ENCODE measurements at regions not wholly inside any gene's neighbourhood (a gene's known extent, or its start where the extent isn't known, plus 50 kb on each side); places are given as distances from the start of the nearest gene placed in this dataset.

- TF ChIP-seq CTCF (IDR thresholded peaks at IDR 0.05 in 2 of 3, conservative IDR thresholded peaks at IDR 0.05 in 1 of 3; ENCODE audit: insufficient read depth in 2 of 3, low read depth in 1 of 3, low read length in 3 of 3) (no peak), ZFP91 (CRISPR knock-in tag; IDR thresholded peaks at IDR 0.05) (no peak), KLF10 (CRISPR knock-in tag; IDR thresholded peaks at IDR 0.05) (no peak), PCBP2 (IDR thresholded peaks at IDR 0.05; ENCODE audit: low read depth, low read length, poor library complexity, severe bottlenecking) (no peak), E2F1 (CRISPR knock-in tag; IDR thresholded peaks at IDR 0.05) (no peak), EZH2 (IDR thresholded peaks at IDR 0.05; ENCODE audit: borderline replicate concordance, low read depth, low read length) (no peak), EP300 (IDR thresholded peaks at IDR 0.05; ENCODE audit: low read length) (no peak), NFE2L1 (tag; IDR thresholded peaks at IDR 0.05; ENCODE audit: borderline replicate concordance, low read depth) (no peak), ZNF133 (CRISPR knock-in tag; IDR thresholded peaks at IDR 0.05) (no peak), ZKSCAN1 (IDR thresholded peaks at IDR 0.05; ENCODE audit: low read depth, low read length) (no peak), ZBTB7A (IDR thresholded peaks at IDR 0.05; ENCODE audit: borderline replicate concordance, control insufficient read depth, low read depth, low read length) (no peak)
- TF ChIP-seq, protein P1, sequence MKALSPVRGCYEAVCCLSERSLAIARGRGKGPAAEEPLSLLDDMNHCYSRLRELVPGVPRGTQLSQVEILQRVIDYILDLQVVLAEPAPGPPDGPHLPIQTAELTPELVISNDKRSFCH (CRISPR knock-in tag; IDR thresholded peaks at IDR 0.05), result no peak
- TF ChIP-seq, protein P1 (tag; IDR thresholded peaks at IDR 0.05), result no peak
- TF ChIP-seq, protein P2, sequence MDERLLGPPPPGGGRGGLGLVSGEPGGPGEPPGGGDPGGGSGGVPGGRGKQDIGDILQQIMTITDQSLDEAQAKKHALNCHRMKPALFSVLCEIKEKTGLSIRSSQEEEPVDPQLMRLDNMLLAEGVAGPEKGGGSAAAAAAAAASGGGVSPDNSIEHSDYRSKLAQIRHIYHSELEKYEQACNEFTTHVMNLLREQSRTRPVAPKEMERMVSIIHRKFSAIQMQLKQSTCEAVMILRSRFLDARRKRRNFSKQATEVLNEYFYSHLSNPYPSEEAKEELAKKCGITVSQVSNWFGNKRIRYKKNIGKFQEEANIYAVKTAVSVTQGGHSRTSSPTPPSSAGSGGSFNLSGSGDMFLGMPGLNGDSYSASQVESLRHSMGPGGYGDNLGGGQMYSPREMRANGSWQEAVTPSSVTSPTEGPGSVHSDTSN (CRISPR knock-in tag; IDR thresholded peaks at IDR 0.05; ENCODE audit: low read depth), result no peak
- TF ChIP-seq, protein P2 (tag; conservative IDR thresholded peaks at IDR 0.05; ENCODE audit: low read depth), result 0 out of 2 replicates have a peak, but pooled peaks have one; percentile 51
These were observed 157.0 kb upstream of the CITED2 start for GRCh38 chr6:139531148-139532115.

Measured in K562 (cell line).